ENCODE measurements at regions not wholly inside any gene's neighbourhood (a gene's known extent, or its start where the extent isn't known, plus 50 kb on each side); places are given as distances from the start of the nearest gene placed in this dataset.

- H3K27ac ChIP-seq = no peak overlapping the region; the same call in 1 of the 2 replicates
- TF ChIP-seq CTCF (conservative IDR thresholded peaks at IDR 0.05) = no peak
- TF ChIP-seq ZFX (IDR thresholded peaks at IDR 0.05) = no peak
Observed at GRCh38 chr3:111311709-111312235, 230.2 kb upstream of the CD96 start.

- TF ChIP-seq ZFX (IDR thresholded peaks at IDR 0.05) (no peak), CTCF (conservative IDR thresholded peaks at IDR 0.05) (no peak)
- H3K27ac ChIP-seq = peak overlapping the region; percentile 35; the same call in 1 of the 2 replicates
Observed at GRCh38 chr3:111314181-111314873, 227.7 kb upstream of the CD96 start.

GRCh38 chr3:111314898-111315297 lies 227.1 kb upstream of the CD96 start:
- H3K27ac ChIP-seq = no peak overlapping the region; the same call in 1 of the 2 replicates
- no peak for TF ChIP-seq CTCF (conservative IDR thresholded peaks at IDR 0.05)
- no peak for TF ChIP-seq ZFX (IDR thresholded peaks at IDR 0.05)

GRCh38 chr3:111315930-111316587 lies 225.9 kb upstream of the CD96 start:
- no peak overlapping the region for H3K27ac ChIP-seq
- no peak for TF ChIP-seq ZFX (IDR thresholded peaks at IDR 0.05)

- no peak for TF ChIP-seq CTCF (conservative IDR thresholded peaks at IDR 0.05)
- TF ChIP-seq ZFX (IDR thresholded peaks at IDR 0.05) = no peak
- no peak overlapping the region for H3K27ac ChIP-seq
Observed at GRCh38 chr3:111318289-111318688, 223.7 kb upstream of the CD96 start.

- H3K27ac ChIP-seq = no peak overlapping the region
- TF ChIP-seq CTCF (conservative IDR thresholded peaks at IDR 0.05) (no peak), ZFX (IDR thresholded peaks at IDR 0.05) (no peak)
Observed at GRCh38 chr3:111319598-111319997, 222.4 kb upstream of the CD96 start.

- H3K27ac ChIP-seq = no peak overlapping the region
- no peak for TF ChIP-seq CTCF (conservative IDR thresholded peaks at IDR 0.05)
- TF ChIP-seq ZFX (IDR thresholded peaks at IDR 0.05) = no peak
Observed at GRCh38 chr3:111321786-111322185, 220.2 kb upstream of the CD96 start.
